GM12874 (cell line): ENCODE measurements at regions not wholly inside any gene's neighbourhood (a gene's known extent, or its start where the extent isn't known, plus 50 kb on each side); places are given as distances from the start of the nearest gene placed in this dataset.
A peak's percentile ranks its signal among the peaks of the same experiment; 100 is the strongest.

Experiments used
- CTCF ChIP-seq: IDR thresholded peaks from 2 replicates; pipeline ENCODE4 v1.5.1; 2011; ENCODE audit warnings: low read depth, mild to moderate bottlenecking, control low read depth, low read length, moderate library complexity; ENCODE audit not compliant: insufficient read depth

- no peak for TF ChIP-seq CTCF
Observed at GRCh38 chr2:142299021-142299420, 168.2 kb upstream of the LRP1B start.

DNA sequence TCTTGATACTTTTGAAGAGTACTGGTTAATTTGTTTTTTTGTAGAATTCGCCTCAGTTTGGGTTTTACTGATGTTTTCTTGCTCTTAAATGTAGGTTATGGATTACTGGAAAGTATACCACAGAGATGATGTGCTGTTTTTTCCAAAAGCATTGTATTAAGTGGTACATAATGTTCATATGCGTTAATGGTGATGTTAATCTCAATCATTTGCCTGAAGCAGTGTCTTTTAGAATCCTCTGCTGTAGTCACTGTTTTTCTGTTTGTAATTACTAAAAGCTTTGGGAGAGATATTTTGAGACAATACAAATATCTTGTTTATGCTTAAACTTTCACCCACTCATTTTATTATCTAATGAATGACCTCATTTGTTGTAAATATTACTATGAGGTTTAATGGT lies 163.4 kb upstream of the LRP1B start:
- no peak for TF ChIP-seq CTCF

DNA sequence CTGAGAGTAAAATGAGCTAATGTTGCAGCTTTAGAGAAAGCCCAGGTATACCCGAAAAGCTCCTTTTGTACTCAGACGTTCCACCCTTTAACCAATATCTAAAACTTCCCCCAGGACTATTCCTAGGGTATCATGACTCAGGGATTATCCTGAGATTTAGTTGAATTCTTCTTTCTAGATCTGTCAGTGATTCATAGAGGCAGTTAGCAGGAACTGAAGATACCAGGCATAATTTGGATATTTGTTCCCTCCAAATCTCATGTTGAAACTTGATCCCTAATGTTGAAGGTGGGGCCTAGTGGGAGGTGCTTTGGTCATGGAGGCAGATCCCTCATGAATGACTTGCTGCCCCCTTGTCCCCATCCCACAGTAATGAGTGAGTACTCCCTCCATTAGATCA lies 161.2 kb upstream of the LRP1B start:
- TF ChIP-seq CTCF, result no peak

DNA sequence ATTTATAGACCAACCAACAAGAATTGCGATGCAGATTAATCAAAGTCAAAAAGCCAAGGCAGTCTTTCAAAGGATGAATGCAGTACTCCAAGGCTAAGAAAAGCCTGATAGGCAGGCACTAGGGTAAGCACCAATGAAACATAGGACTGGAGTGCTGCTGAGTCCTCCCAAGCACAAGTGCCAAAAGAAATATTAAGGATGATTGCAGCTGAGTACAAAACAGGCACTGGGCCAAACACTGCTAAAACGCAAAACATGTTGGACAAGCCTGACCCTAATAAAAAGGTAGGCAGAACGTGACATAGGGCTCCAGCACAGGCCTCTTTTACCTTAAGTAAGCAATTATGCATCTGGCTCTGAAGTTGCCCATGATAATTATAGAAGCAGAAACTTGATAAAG lies 160.1 kb upstream of the LRP1B start:
- no peak for TF ChIP-seq CTCF

DNA sequence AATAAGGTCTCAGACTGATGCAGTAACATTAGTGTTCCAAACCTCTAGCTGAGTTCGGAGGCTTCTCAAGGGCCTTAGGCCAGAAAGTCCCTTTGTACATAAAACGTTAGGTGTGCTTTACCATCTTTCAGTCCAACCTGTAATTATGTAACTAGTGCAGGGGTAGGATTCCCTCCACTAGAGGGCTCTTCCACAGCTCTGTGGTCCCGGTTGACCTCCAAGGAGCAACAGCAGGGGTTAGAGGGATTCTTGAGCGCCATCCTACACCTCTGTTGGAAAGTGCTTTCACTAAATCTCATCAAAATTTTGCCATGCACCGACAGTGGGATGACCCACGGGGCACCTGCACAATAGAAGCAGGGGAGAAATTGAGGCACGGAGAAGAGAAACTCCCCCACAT lies 155.8 kb upstream of the LRP1B start:
- TF ChIP-seq CTCF, result peak; percentile 56; the same call in 1 of the 2 replicates

- no peak for TF ChIP-seq CTCF
Observed at GRCh38 chr2:142285480-142285879, 154.7 kb upstream of the LRP1B start.

GRCh38 chr2:142280831-142281230 lies 150.0 kb upstream of the LRP1B start:
- TF ChIP-seq CTCF, result no peak

GRCh38 chr2:142270990-142271389 lies 140.2 kb upstream of the LRP1B start:
- no peak for TF ChIP-seq CTCF
